Activated CD4-positive, alpha-beta T cell treated with anti-CD3 and anti-CD28 coated beads for 36 hours (primary cell): ENCODE measurements at regions not wholly inside any gene's neighbourhood (a gene's known extent, or its start where the extent isn't known, plus 50 kb on each side); places are given as distances from the start of the nearest gene placed in this dataset.

ENCODE experiments used
- ATAC-seq: fragments of 200-7000 bp; cut with Tn5 transposase; one replicate; pipeline ENCODE4 v1.10.0; 2021; ENCODE audit warnings: mild to moderate bottlenecking, moderate library complexity
- CTCF ChIA-PET: fragments of 350-600 bp; sonication (Branson Sonifier 250); formaldehyde crosslinking; loops from one replicate; lab custom pipeline; 2021; ENCODE audit warnings: antibody characterized with exemption; lab: Charles Lee
- POLR2A ChIA-PET: fragments of 350-600 bp; sonication (Branson Sonifier 250); formaldehyde crosslinking; loops from one replicate; lab custom pipeline; 2021; ENCODE audit warnings: antibody characterized with exemption, inconsistent platforms; lab: Charles Lee
- DNase-seq: peaks from one replicate; pipeline ENCODE4 v3.0.0-alpha.2; 2020
- H3K27ac Mint-ChIP-seq: one replicate; pipeline ENCODE4 v1.8.0; 2021; ENCODE audit warnings: mixed read lengths
- H3K27me3 Mint-ChIP-seq: one replicate; pipeline ENCODE4 v1.8.0; 2021; ENCODE audit warnings: mixed read lengths
- H3K36me3 Mint-ChIP-seq: one replicate; pipeline ENCODE4 v1.8.0; 2021; ENCODE audit warnings: low read depth, mixed read lengths
- H3K4me1 Mint-ChIP-seq: one replicate; pipeline ENCODE4 v1.8.0; 2021; ENCODE audit warnings: mixed read lengths
- H3K4me3 Mint-ChIP-seq: one replicate; pipeline ENCODE4 v1.8.0; 2021; ENCODE audit warnings: mild to moderate bottlenecking, moderate library complexity, mixed read lengths
- H3K9me3 Mint-ChIP-seq: one replicate; pipeline ENCODE4 v1.8.0; 2021; ENCODE audit warnings: low read depth, mixed read lengths
- intact Hi-C, 2 experiments: fragments of 100-400 bp; cut with DNase I in 1 of 2; cut with micrococcal nuclease in 1 of 2; formaldehyde crosslinking; loops; one replicate each; pipeline versions ENCODE4 v1.14.2 to v1.15.1; 2022 to 2024; cut with DNase I, micrococcal nuclease

DNA sequence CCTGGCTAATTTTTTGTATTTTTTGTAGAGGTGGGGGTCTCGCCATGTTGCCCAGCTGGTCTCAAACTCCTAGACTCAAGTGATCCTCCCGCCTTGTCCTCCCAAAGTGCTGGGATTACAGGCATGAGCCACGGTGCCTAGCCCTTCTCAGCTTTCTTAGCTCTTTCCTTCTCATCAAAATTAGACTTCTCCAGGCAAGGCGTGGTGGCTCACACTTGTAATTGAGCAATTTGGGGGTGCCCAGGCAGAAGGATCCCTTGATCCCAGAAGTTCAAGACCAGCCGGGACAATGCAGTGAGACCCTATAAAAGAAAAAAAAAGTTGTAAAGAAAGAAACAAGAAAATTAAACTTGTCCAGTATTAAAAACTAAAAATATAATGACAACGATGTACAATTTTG is 112.6 kb upstream of the ERRFI1 start:
- ChIA-PET CTCF (no interaction called here), POLR2A (no interaction called here)
- DNase-seq (no peak), ATAC-seq (no peak)
- intact Hi-C loops: no loop called here
- Mint-ChIP-seq H3K9me3 (no peaks in the 10 kb centered on the region), H3K4me1 (peaks cover 7% of the 10 kb centered on the region), H3K36me3 (no peaks in the 10 kb centered on the region), H3K27ac (no peak overlapping the region), H3K4me3 (no peak overlapping the region), H3K27me3 (peaks cover 16% of the 10 kb centered on the region)

- H3K4me1 Mint-ChIP-seq: peaks cover 7% of the 10 kb centered on the region
- no peak overlapping the region for H3K27ac Mint-ChIP-seq
- intact Hi-C loops: no loop called here
- POLR2A ChIA-PET: interaction anchor here (0.7 kb wide), 1 partner anchor 764 kb away, joined by 3 read pairs; no protein-coding TSS in a partner anchor
- CTCF ChIA-PET: interaction anchor here (1.8 kb wide), 1 partner anchor 15 kb away, joined by 6 read pairs; no protein-coding TSS in a partner anchor
- H3K27me3 Mint-ChIP-seq: peaks cover 19% of the 10 kb centered on the region
- H3K36me3 Mint-ChIP-seq: no peaks in the 10 kb centered on the region
- H3K9me3 Mint-ChIP-seq: no peaks in the 10 kb centered on the region
- no peak overlapping the region for H3K4me3 Mint-ChIP-seq
- ATAC-seq (no peak), DNase-seq (no peak)
These were observed 111.6 kb upstream of the ERRFI1 start for GRCh38 chr1:8137481-8138244.

DNA sequence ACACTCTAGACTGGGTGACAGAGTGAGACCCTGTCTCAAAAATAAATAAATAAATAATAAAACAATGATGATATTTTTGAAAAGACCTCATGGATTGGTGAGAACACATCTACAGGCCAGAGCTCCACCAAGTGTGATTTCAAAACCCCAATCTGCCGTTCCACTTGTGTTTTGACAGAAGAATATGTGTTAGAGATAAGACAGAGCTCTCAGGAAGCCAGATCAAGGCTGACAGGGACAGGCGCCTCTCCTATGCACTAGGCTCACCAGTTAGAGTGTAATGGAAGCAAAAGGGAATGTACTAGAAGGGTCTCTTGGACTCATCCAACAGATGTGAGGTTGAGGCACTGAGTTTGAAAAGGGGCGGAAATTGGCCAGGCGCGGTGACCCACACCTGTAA is 110.7 kb upstream of the ERRFI1 start:
- no peaks in the 10 kb centered on the region for H3K36me3 Mint-ChIP-seq
- H3K27me3 Mint-ChIP-seq: peaks cover 19% of the 10 kb centered on the region
- H3K9me3 Mint-ChIP-seq: no peaks in the 10 kb centered on the region
- H3K27ac Mint-ChIP-seq: no peak overlapping the region
- peaks cover 7% of the 10 kb centered on the region for H3K4me1 Mint-ChIP-seq
- DNase-seq: no peak
- CTCF ChIA-PET: interaction anchor here (1.8 kb wide), 1 partner anchor 16 kb away, joined by 6 read pairs; no protein-coding TSS in a partner anchor
- no peak overlapping the region for H3K4me3 Mint-ChIP-seq
- intact Hi-C loops: no loop called here
- POLR2A ChIA-PET: no interaction called here
- no peak for ATAC-seq

DNA sequence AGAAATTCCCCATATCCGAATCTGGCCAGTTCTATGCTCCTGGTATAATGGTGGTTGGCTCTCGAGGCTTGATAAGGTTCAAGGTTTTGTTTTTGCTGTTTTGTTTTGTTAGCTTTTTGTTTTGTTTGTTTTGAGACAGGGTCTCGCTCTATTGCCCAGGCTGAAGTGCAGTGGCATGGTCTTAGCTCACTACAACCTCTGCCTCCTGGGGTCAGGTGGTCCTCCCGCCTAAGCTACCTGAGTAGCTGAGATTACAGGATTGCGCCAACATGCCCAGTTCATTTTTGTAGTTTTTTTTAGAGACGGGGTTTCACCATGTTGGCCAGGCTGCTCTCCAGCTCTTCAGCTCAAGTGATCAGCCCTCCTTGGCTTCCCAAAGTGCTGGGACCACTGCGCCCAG is 109.1 kb upstream of the ERRFI1 start:
- Mint-ChIP-seq H3K4me1 (peaks cover 7% of the 10 kb centered on the region), H3K9me3 (no peaks in the 10 kb centered on the region), H3K36me3 (no peaks in the 10 kb centered on the region), H3K4me3 (no peak overlapping the region), H3K27me3 (peaks cover 21% of the 10 kb centered on the region), H3K27ac (no peak overlapping the region)
- ChIA-PET CTCF (interaction anchor here (0.6 to 1.5 kb wide), 4 partner anchors 10 to 328 kb away, joined by 3 read pairs; no protein-coding TSS in a partner anchor), POLR2A (no interaction called here)
- DNase-seq (no peak), ATAC-seq (no peak)
- intact Hi-C loops: no loop called here

DNA sequence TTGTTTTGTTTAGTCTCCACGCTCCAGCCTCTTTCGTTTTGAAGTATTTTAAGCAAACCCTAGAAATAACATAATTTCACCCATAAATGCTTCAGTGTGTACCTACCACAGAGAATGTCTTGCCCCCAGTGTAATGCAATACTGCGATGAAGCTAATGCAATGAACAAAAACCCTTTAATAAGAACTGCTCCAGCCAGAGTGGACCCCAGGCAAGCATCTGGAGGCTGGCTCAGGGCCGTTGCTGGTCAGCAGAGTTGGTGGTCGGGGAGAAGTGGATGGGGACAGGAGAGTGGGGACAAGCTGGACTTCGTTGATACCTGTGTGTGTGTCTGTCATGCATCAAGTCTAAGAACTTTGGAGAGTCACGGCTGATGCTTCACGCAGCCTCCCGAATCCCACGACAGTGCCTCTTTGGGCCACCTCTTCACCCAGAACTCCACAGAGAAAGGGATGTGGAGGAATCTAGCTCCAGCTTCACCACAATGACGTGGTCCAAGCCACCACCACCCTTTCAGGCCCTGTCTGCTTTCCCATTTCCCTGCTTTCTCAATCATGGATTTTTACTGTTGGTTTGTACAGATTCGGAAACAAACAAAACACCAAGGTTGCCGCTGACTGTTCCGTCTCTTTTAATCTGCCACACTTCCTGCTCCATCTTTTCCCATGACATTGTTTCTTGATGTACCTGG is 108.6 kb upstream of the ERRFI1 start:
- no peak overlapping the region for H3K27ac Mint-ChIP-seq
- H3K36me3 Mint-ChIP-seq: no peaks in the 10 kb centered on the region
- DNase-seq (no peak), ATAC-seq (no peak)
- H3K4me1 Mint-ChIP-seq: peaks cover 7% of the 10 kb centered on the region
- intact Hi-C loops: no loop called here
- ChIA-PET POLR2A (no interaction called here), CTCF (interaction anchor here (0.6 to 1.5 kb wide), 3 partner anchors 13 to 329 kb away, joined by 3 read pairs; no protein-coding TSS in a partner anchor)
- H3K27me3 Mint-ChIP-seq: peaks cover 21% of the 10 kb centered on the region
- H3K9me3 Mint-ChIP-seq: no peaks in the 10 kb centered on the region
- H3K4me3 Mint-ChIP-seq: no peak overlapping the region

GRCh38 chr1:8133657-8134430 is 107.7 kb upstream of the ERRFI1 start:
- DNase-seq (no peak), ATAC-seq (no peak)
- H3K9me3 Mint-ChIP-seq: no peaks in the 10 kb centered on the region
- no peak overlapping the region for H3K27ac Mint-ChIP-seq
- peaks cover 21% of the 10 kb centered on the region for H3K27me3 Mint-ChIP-seq
- H3K4me3 Mint-ChIP-seq: no peak overlapping the region
- intact Hi-C loops: no loop called here
- ChIA-PET POLR2A (no interaction called here), CTCF (interaction anchor here (0.6 to 3.7 kb wide), 4 partner anchors 9 to 1351 kb away, joined by 3 to 15 read pairs (median 4); no protein-coding TSS in a partner anchor)
- no peaks in the 10 kb centered on the region for H3K36me3 Mint-ChIP-seq
- H3K4me1 Mint-ChIP-seq: peaks cover 7% of the 10 kb centered on the region

- H3K4me1 Mint-ChIP-seq: peaks cover 7% of the 10 kb centered on the region
- H3K4me3 Mint-ChIP-seq: no peak overlapping the region
- intact Hi-C loops: no loop called here
- CTCF ChIA-PET: interaction anchor here (1.5 to 3.7 kb wide), 2 partner anchors 10 to 12 kb away, joined by 4 to 15 read pairs; no protein-coding TSS in a partner anchor
- peaks cover 21% of the 10 kb centered on the region for H3K27me3 Mint-ChIP-seq
- no peak for ATAC-seq
- H3K9me3 Mint-ChIP-seq: no peaks in the 10 kb centered on the region
- DNase-seq: no peak
- POLR2A ChIA-PET: no interaction called here
- H3K36me3 Mint-ChIP-seq: no peaks in the 10 kb centered on the region
- H3K27ac Mint-ChIP-seq: no peak overlapping the region
These were observed 107.1 kb upstream of the ERRFI1 start for GRCh38 chr1:8133190-8133589.

DNA sequence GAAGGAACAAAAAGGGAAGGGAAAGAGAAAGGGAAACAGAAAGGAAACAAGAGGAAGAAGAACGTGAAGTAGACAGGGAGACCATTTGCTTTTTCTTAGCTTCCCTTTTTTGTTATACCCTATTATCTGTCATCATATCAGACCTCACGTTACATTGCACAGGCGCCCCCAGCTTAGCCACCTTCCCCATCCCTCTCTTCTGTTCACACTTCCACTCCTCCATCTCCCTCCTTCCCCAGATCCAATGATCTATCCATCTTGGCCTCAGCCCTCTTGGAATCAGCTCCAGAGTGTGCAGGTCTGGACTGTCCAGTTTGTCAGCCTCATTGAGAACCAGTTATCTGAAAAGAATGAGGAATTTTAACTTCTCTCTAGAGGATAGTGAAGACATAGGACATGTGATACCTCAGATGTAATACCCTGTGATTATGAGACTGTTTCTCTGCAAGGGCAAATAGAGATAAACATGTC is 101.1 kb upstream of the ERRFI1 start:
- no peak for ATAC-seq
- Mint-ChIP-seq H3K9me3 (no peaks in the 10 kb centered on the region), H3K27ac (no peak overlapping the region), H3K27me3 (peaks cover 2% of the 10 kb centered on the region), H3K4me1 (no peaks in the 10 kb centered on the region), H3K4me3 (no peak overlapping the region), H3K36me3 (peaks cover 2% of the 10 kb centered on the region)
- intact Hi-C loops: no loop called here
- POLR2A ChIA-PET: no interaction called here
- CTCF ChIA-PET: interaction anchor here (0.6 to 0.7 kb wide), 2 partner anchors 143 to 220 kb away, joined by 3 read pairs; no protein-coding TSS in a partner anchor
- DNase-seq: no peak

- CTCF ChIA-PET: interaction anchor here (0.6 to 2.5 kb wide), 2 partner anchors 9 to 57 kb away, joined by 3 to 15 read pairs; no protein-coding TSS in a partner anchor
- DNase-seq (no peak), ATAC-seq (no peak)
- POLR2A ChIA-PET: no interaction called here
- intact Hi-C loops: no loop called here
- H3K36me3 Mint-ChIP-seq: peaks cover 2% of the 10 kb centered on the region
- no peak overlapping the region for H3K27ac Mint-ChIP-seq
- H3K9me3 Mint-ChIP-seq: no peaks in the 10 kb centered on the region
- peaks cover 10% of the 10 kb centered on the region for H3K4me1 Mint-ChIP-seq
- no peak overlapping the region for H3K4me3 Mint-ChIP-seq
- peaks cover 6% of the 10 kb centered on the region for H3K27me3 Mint-ChIP-seq
These were observed 96.6 kb upstream of the ERRFI1 start for GRCh38 chr1:8122477-8123407.

- peaks cover 6% of the 10 kb centered on the region for H3K27me3 Mint-ChIP-seq
- intact Hi-C loops: no loop called here
- no peak for DNase-seq
- H3K4me1 Mint-ChIP-seq: peaks cover 10% of the 10 kb centered on the region
- peaks cover 2% of the 10 kb centered on the region for H3K36me3 Mint-ChIP-seq
- ATAC-seq: no peak
- no peak overlapping the region for H3K27ac Mint-ChIP-seq
- H3K9me3 Mint-ChIP-seq: no peaks in the 10 kb centered on the region
- ChIA-PET CTCF (interaction anchor here (0.6 to 2.5 kb wide), 2 partner anchors 10 to 58 kb away, joined by 3 to 15 read pairs; no protein-coding TSS in a partner anchor), POLR2A (interaction anchor here (0.6 kb wide), 1 partner anchor 9 kb away, joined by 3 read pairs; no protein-coding TSS in a partner anchor)
- H3K4me3 Mint-ChIP-seq: no peak overlapping the region
These were observed 96.0 kb upstream of the ERRFI1 start for GRCh38 chr1:8122160-8122476.
